Spinal cord (tissue), 9 donors: ENCODE measurements at regions not wholly inside any gene's neighbourhood (a gene's known extent, or its start where the extent isn't known, plus 50 kb on each side); places are given as distances from the start of the nearest gene placed in this dataset.

Experiments used
- DNase-seq, 6 donors: peaks; one replicate each; pipeline versions ENCODE4 v3.0.0 to v3.0.0-alpha.2; 2013 to 2015; ENCODE audit warnings: low spot score in 6 of 6, low read depth in 4 of 6
- H3K27ac ChIP-seq: one replicate; pipeline ENCODE4 v1.5.1; 2013; ENCODE audit warnings: low read depth, low read length, control low read depth
- H3K27me3 ChIP-seq: one replicate; pipeline ENCODE4 v1.6.1; 2013; ENCODE audit warnings: low read length; ENCODE audit not compliant: control insufficient read depth, insufficient read depth
- H3K36me3 ChIP-seq: one replicate; pipeline ENCODE4 v1.6.1; 2013; ENCODE audit warnings: low read length; ENCODE audit not compliant: control insufficient read depth, insufficient read depth
- H3K4me1 ChIP-seq: one replicate; pipeline ENCODE4 v1.6.1; 2013; ENCODE audit warnings: low read length; ENCODE audit not compliant: control insufficient read depth, insufficient read depth
- H3K4me3 ChIP-seq: one replicate; pipeline ENCODE4 v1.5.1; 2013; ENCODE audit warnings: low read depth, low read length, control low read depth
- H3K9me3 ChIP-seq: one replicate; pipeline ENCODE4 v1.6.1; 2013; ENCODE audit warnings: low read length; ENCODE audit not compliant: control insufficient read depth, insufficient read depth
- WGBS: methylation state at CpG from one replicate; pipeline ENCODE4 v1.1.5; 2013; ENCODE audit warnings: missing lambda C conversion rate; ENCODE audit not compliant: insufficient coverage; 5-methylcytosine and 5-hydroxymethylcytosine counted together
- donor health status: healthy.

GRCh38 chr5:166551384-166551783 is 1740.1 kb upstream of the WWC1 start:
- Histone ChIP-seq H3K27me3 (no peaks in the 10 kb centered on the region), H3K27ac (no peak overlapping the region), H3K4me1 (no peaks in the 10 kb centered on the region), H3K36me3 (no peaks in the 10 kb centered on the region), H3K9me3 (peaks cover 2% of the 10 kb centered on the region), H3K4me3 (no peak overlapping the region)
- DNase-seq = peak in 5 of 6 donors; percentile 42 to 85 (median 58)
- WGBS = no CpG with 5 or more reads among the region's 2 CpGs

GRCh38 chr5:166553778-166554177 is 1737.7 kb upstream of the WWC1 start:
- peaks cover 2% of the 10 kb centered on the region for H3K9me3 ChIP-seq
- no peaks in the 10 kb centered on the region for H3K4me1 ChIP-seq
- no peaks in the 10 kb centered on the region for H3K27me3 ChIP-seq
- no peaks in the 10 kb centered on the region for H3K36me3 ChIP-seq
- 58% methylated on average over 4 of the region's 7 CpGs for WGBS
- H3K4me3 ChIP-seq = no peak overlapping the region
- H3K27ac ChIP-seq = no peak overlapping the region
- DNase-seq = peak in 1 of 6 donors; percentile 1

GRCh38 chr5:166561759-166562158 is 1729.7 kb upstream of the WWC1 start:
- no CpG with 5 or more reads among the region's 3 CpGs for WGBS
- H3K27ac ChIP-seq = no peak overlapping the region
- no peaks in the 10 kb centered on the region for H3K27me3 ChIP-seq
- no peaks in the 10 kb centered on the region for H3K36me3 ChIP-seq
- no peaks in the 10 kb centered on the region for H3K9me3 ChIP-seq
- H3K4me1 ChIP-seq = no peaks in the 10 kb centered on the region
- no peak for DNase-seq
- H3K4me3 ChIP-seq = no peak overlapping the region

- Histone ChIP-seq H3K9me3 (no peaks in the 10 kb centered on the region), H3K27me3 (no peaks in the 10 kb centered on the region), H3K4me3 (no peak overlapping the region), H3K4me1 (no peaks in the 10 kb centered on the region), H3K27ac (no peak overlapping the region), H3K36me3 (no peaks in the 10 kb centered on the region)
- no peak for DNase-seq
- WGBS = 50% methylated on average over 1 of the region's 1 CpG
Observed at GRCh38 chr5:166562246-166562645, 1729.2 kb upstream of the WWC1 start.

- no CpG with 5 or more reads among the region's 1 CpG for WGBS
- Histone ChIP-seq H3K4me3 (no peak overlapping the region), H3K27ac (no peak overlapping the region), H3K9me3 (no peaks in the 10 kb centered on the region), H3K36me3 (no peaks in the 10 kb centered on the region), H3K27me3 (no peaks in the 10 kb centered on the region), H3K4me1 (no peaks in the 10 kb centered on the region)
- DNase-seq = no peak
Observed at GRCh38 chr5:166566725-166567124, 1724.7 kb upstream of the WWC1 start.

- H3K27me3 ChIP-seq = no peaks in the 10 kb centered on the region
- H3K4me3 ChIP-seq = no peak overlapping the region
- H3K4me1 ChIP-seq = no peaks in the 10 kb centered on the region
- H3K27ac ChIP-seq = no peak overlapping the region
- no peaks in the 10 kb centered on the region for H3K36me3 ChIP-seq
- DNase-seq = no peak
- no peaks in the 10 kb centered on the region for H3K9me3 ChIP-seq
- 59% methylated on average over 6 of the region's 6 CpGs for WGBS
Observed at GRCh38 chr5:166570865-166571264, 1720.6 kb upstream of the WWC1 start.

- Histone ChIP-seq H3K9me3 (no peaks in the 10 kb centered on the region), H3K4me1 (no peaks in the 10 kb centered on the region), H3K27me3 (no peaks in the 10 kb centered on the region), H3K36me3 (no peaks in the 10 kb centered on the region), H3K27ac (no peak overlapping the region), H3K4me3 (no peak overlapping the region)
- DNase-seq = no peak
Observed at GRCh38 chr5:166571668-166572067, 1719.8 kb upstream of the WWC1 start.

- H3K27me3 ChIP-seq = no peaks in the 10 kb centered on the region
- DNase-seq = no peak
- no peak overlapping the region for H3K4me3 ChIP-seq
- no peaks in the 10 kb centered on the region for H3K4me1 ChIP-seq
- H3K9me3 ChIP-seq = no peaks in the 10 kb centered on the region
- whole genome bisulfite sequencing = 100% methylated on average over 2 of the region's 3 CpGs
- no peak overlapping the region for H3K27ac ChIP-seq
- H3K36me3 ChIP-seq = no peaks in the 10 kb centered on the region
Observed at GRCh38 chr5:166576323-166576722, 1715.1 kb upstream of the WWC1 start.

- no peak for DNase-seq
- Histone ChIP-seq H3K36me3 (no peaks in the 10 kb centered on the region), H3K4me1 (no peaks in the 10 kb centered on the region), H3K9me3 (no peaks in the 10 kb centered on the region), H3K27me3 (no peaks in the 10 kb centered on the region), H3K4me3 (no peak overlapping the region), H3K27ac (no peak overlapping the region)
Observed at GRCh38 chr5:166581826-166582225, 1709.6 kb upstream of the WWC1 start.

GRCh38 chr5:166582416-166582815 is 1709.0 kb upstream of the WWC1 start:
- H3K27ac ChIP-seq = no peak overlapping the region
- no peaks in the 10 kb centered on the region for H3K36me3 ChIP-seq

GRCh38 chr5:166594567-166594966 is 1696.9 kb upstream of the WWC1 start:
- Histone ChIP-seq H3K4me3 (no peak overlapping the region), H3K27me3 (no peaks in the 10 kb centered on the region), H3K9me3 (no peaks in the 10 kb centered on the region), H3K27ac (no peak overlapping the region), H3K4me1 (no peaks in the 10 kb centered on the region), H3K36me3 (no peaks in the 10 kb centered on the region)
- no peak for DNase-seq

More at GRCh38 chr5:166582416-166582815, 1709.0 kb upstream of the WWC1 start:
- H3K4me3 ChIP-seq = no peak overlapping the region
- no peaks in the 10 kb centered on the region for H3K4me1 ChIP-seq
- 100% methylated on average over 3 of the region's 4 CpGs for WGBS
- no peak for DNase-seq
- no peaks in the 10 kb centered on the region for H3K9me3 ChIP-seq
- H3K27me3 ChIP-seq = no peaks in the 10 kb centered on the region
